ENCODE measurements at regions not wholly inside any gene's neighbourhood (a gene's known extent, or its start where the extent isn't known, plus 50 kb on each side); places are given as distances from the start of the nearest gene placed in this dataset.

GRCh38 chrX:8870411-8870810 is 69.2 kb upstream of the FAM9A start:
- TF ChIP-seq TAF1 (IDR thresholded peaks at IDR 0.05; ENCODE audit: low read depth, low read length) (no peak), POU2F2 (IDR thresholded peaks at IDR 0.05; ENCODE audit: low read depth, low read length) (no peak), POLR2A (IDR thresholded peaks at IDR 0.05; ENCODE audit: low read depth, low read length) (no peak), POLR2AphosphoS5 (IDR thresholded peaks at IDR 0.05; ENCODE audit: low read depth, low read length) (no peak), SPI1 (IDR thresholded peaks at IDR 0.05; ENCODE audit: low read depth, low read length) (no peak)
